Kasumi-1 (cell line): ENCODE measurements at regions not wholly inside any gene's neighbourhood (a gene's known extent, or its start where the extent isn't known, plus 50 kb on each side); places are given as distances from the start of the nearest gene placed in this dataset.
"Not testable (repeated sequence)": the region's sequence is repeated elsewhere in the genome, so short reads cannot be mapped to it uniquely, and the experiment has no call there.

Experiments used
- DNase-seq, 2 experiments: peaks; one replicate each; lab custom pipeline; 2025; lab: John Stamatoyannopoulos, UW

GRCh38 chr14:106235356-106236159 lies 709.2 kb downstream of the TMEM121 start:
- DNase-seq: no peak

- no peak for DNase-seq
Observed at GRCh38 chr14:106248321-106249192, 722.2 kb downstream of the TMEM121 start.

GRCh38 chr14:106253995-106254394 lies 727.6 kb downstream of the TMEM121 start:
- not testable (repeated sequence) for DNase-seq

- DNase-seq: peak in 1 of 2 experiments; percentile 7
Observed at GRCh38 chr14:106257569-106257994, 731.2 kb downstream of the TMEM121 start.

- peak; percentile 41 to 58 for DNase-seq
Observed at GRCh38 chr14:106268013-106268727, 741.8 kb downstream of the TMEM121 start.

- DNase-seq: no peak
Observed at GRCh38 chr14:106269029-106269428, 742.6 kb downstream of the TMEM121 start.

- DNase-seq: no peak
Observed at GRCh38 chr14:106269451-106270204, 743.2 kb downstream of the TMEM121 start.

- DNase-seq: not testable (repeated sequence)
Observed at GRCh38 chr14:106270476-106271121, 744.2 kb downstream of the TMEM121 start.

- no peak for DNase-seq
Observed at GRCh38 chr14:106276326-106277267, 750.2 kb downstream of the TMEM121 start.

GRCh38 chr14:106277503-106277902 lies 751.1 kb downstream of the TMEM121 start:
- no peak for DNase-seq

GRCh38 chr14:106280876-106281275 lies 754.5 kb downstream of the TMEM121 start:
- DNase-seq: peak; percentile 14 to 19

GRCh38 chr14:106286697-106287290 lies 760.4 kb downstream of the TMEM121 start:
- DNase-seq: no peak

- DNase-seq: no peak
Observed at GRCh38 chr14:106287506-106287905, 761.1 kb downstream of the TMEM121 start.

GRCh38 chr14:106291626-106292025 lies 765.2 kb downstream of the TMEM121 start:
- no peak for DNase-seq

GRCh38 chr14:106294324-106294723 lies 767.9 kb downstream of the TMEM121 start:
- DNase-seq: no peak

GRCh38 chr14:106300951-106301510 lies 774.6 kb downstream of the TMEM121 start:
- DNase-seq: peak; percentile 43 to 57

- DNase-seq: not testable (repeated sequence)
Observed at GRCh38 chr14:106301609-106302008, 775.2 kb downstream of the TMEM121 start.

- DNase-seq: no peak
Observed at GRCh38 chr14:106302661-106303060, 776.3 kb downstream of the TMEM121 start.

- no peak for DNase-seq
Observed at GRCh38 chr14:106304271-106304670, 777.9 kb downstream of the TMEM121 start.
